ENCODE measurements at regions not wholly inside any gene's neighbourhood (a gene's known extent, or its start where the extent isn't known, plus 50 kb on each side); places are given as distances from the start of the nearest gene placed in this dataset.

GRCh38 chr6:25041485-25042035, 105.8 kb upstream of the RIPOR2 start:
- no peak for DNase-seq

GRCh38 chr6:25042036-25042521, 106.3 kb upstream of the RIPOR2 start:
- peak; percentile 83 for DNase-seq

- DNase-seq: peak; percentile 35
Observed at GRCh38 chr6:25042536-25042935, 106.8 kb upstream of the RIPOR2 start.

GRCh38 chr6:25042984-25043725, 107.4 kb upstream of the RIPOR2 start:
- peak; percentile 53 for DNase-seq

- no peak for DNase-seq
Observed at GRCh38 chr6:25043892-25044291, 108.1 kb upstream of the RIPOR2 start.

GRCh38 chr6:25046942-25047341, 111.2 kb upstream of the RIPOR2 start:
- no peak for DNase-seq

GRCh38 chr6:25050356-25050755, 114.6 kb upstream of the RIPOR2 start:
- peak; percentile 96 for DNase-seq

- DNase-seq: peak; percentile 24
Observed at GRCh38 chr6:25051083-25051482, 115.3 kb upstream of the RIPOR2 start.

- peak; percentile 50 for DNase-seq
Observed at GRCh38 chr6:25052181-25052580, 116.4 kb upstream of the RIPOR2 start.

- peak; percentile 67 for DNase-seq
Observed at GRCh38 chr6:25053875-25054371, 118.2 kb upstream of the RIPOR2 start.

GRCh38 chr6:25054469-25054868, 118.7 kb upstream of the RIPOR2 start:
- no peak for DNase-seq

- DNase-seq: peak; percentile 95
Observed at GRCh38 chr6:25056130-25056529, 120.4 kb upstream of the RIPOR2 start.

GRCh38 chr6:25057111-25057905, 121.5 kb upstream of the RIPOR2 start:
- peak; percentile 33 for DNase-seq

GRCh38 chr6:25058441-25058840, 122.7 kb upstream of the RIPOR2 start:
- no peak for DNase-seq

GRCh38 chr6:25058941-25059340, 123.2 kb upstream of the RIPOR2 start:
- DNase-seq: no peak

- no peak for DNase-seq
Observed at GRCh38 chr6:25060522-25060921, 124.8 kb upstream of the RIPOR2 start.

- no peak for DNase-seq
Observed at GRCh38 chr6:25061289-25061936, 125.7 kb upstream of the RIPOR2 start.

- no peak for DNase-seq
Observed at GRCh38 chr6:25062070-25062811, 126.5 kb upstream of the RIPOR2 start.

GRCh38 chr6:25064006-25064405, 128.2 kb upstream of the RIPOR2 start:
- DNase-seq: no peak

- no peak for DNase-seq
Observed at GRCh38 chr6:25065666-25066065, 129.9 kb upstream of the RIPOR2 start.

GRCh38 chr6:25066593-25066992, 130.8 kb upstream of the RIPOR2 start:
- DNase-seq: no peak

GRCh38 chr6:25068866-25069265, 133.1 kb upstream of the RIPOR2 start:
- DNase-seq: no peak

Data from hematopoietic multipotent progenitor cell treated with erythropoietin and hydrocortisone succinate and interleukin-3 and kit ligand, for 4 days (in vitro differentiated cells).